ENCODE measurements at regions not wholly inside any gene's neighbourhood (a gene's known extent, or its start where the extent isn't known, plus 50 kb on each side); places are given as distances from the start of the nearest gene placed in this dataset.

DNA sequence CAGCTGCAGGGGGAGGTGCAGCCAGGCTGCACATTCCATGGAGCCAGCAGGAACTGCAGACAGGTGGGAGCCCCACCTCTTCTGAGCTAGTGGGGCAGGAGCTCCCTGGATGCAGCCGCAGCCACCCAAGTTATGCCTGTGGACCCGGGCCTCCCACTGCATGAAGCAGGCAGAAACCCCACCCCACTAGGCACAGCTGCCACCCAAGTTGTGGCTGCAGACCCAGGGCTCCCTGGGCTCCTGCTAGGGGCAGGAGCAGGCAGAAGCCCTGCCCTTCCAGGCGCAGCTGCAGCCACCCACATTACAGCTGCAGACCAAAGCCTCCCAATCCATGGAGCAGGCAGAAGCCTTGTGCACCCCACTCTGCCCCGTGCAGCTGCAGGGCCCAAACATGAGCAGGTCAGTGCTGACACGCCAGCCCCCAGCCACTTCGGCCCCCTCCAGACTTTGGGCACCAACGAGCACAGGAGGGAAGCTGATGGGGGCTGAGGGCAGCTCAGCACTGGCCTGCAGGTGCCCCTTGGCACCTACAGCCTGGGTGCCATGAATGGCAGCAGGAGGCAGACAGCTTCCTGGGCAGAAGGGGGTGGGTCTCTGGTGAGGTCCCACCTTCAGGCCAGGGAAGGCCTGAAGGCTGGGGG, 106.9 kb downstream of the C9orf50 start:
- Histone ChIP-seq H2AFZ (replicated peaks; ENCODE audit: low read length, poor library complexity) (no peak overlapping the region), H2BK20ac (ENCODE audit: low read depth, low read length) (no peak overlapping the region), H3K18ac (ENCODE audit: low read depth, low read length) (no peak overlapping the region), H3K4ac (ENCODE audit: low read depth, low read length) (no peak overlapping the region), H3K4me1 (ENCODE audit: control insufficient read depth, insufficient read depth, low read length) (peaks cover 3% of the 10 kb centered on the region), H3K27ac (ENCODE audit: insufficient read depth, low read length) (no peak overlapping the region), H4K20me1 (ENCODE audit: insufficient read depth, low read length) (no peaks in the 10 kb centered on the region), H2AK5ac (ENCODE audit: low read depth, low read length) (no peak overlapping the region), H3K27me3 (ENCODE audit: control insufficient read depth, insufficient read depth, low read length) (no peaks in the 10 kb centered on the region), H2AK9ac (replicated peaks; ENCODE audit: low read depth, low read length, poor library complexity) (no peak overlapping the region), H3K4me3 (ENCODE audit: insufficient read depth, low read depth, low read length) (no peak overlapping the region), H2BK120ac (ENCODE audit: low read depth, low read length) (no peak overlapping the region), H3K79me1 (ENCODE audit: low read depth in 1 of 2, low read length in 2 of 2) (no peaks in the 10 kb centered on the region), H3K36me3 (ENCODE audit: control insufficient read depth, insufficient read depth, low read length) (no peaks in the 10 kb centered on the region), H3K14ac (replicated peaks; ENCODE audit: low read depth, low read length) (no peak overlapping the region), H4K5ac (ENCODE audit: low read depth, low read length) (no peak overlapping the region), H3K9ac (ENCODE audit: low read depth, low read length) (no peak overlapping the region), H3K4me2 (ENCODE audit: low read depth, low read length) (no peak overlapping the region), H3K9me1 (ENCODE audit: insufficient read depth, low read length) (peaks cover 3% of the 10 kb centered on the region; the same call in 1 of the 2 replicates), H4K8ac (ENCODE audit: low read depth in 2 of 2, low read length in 2 of 2) (no peak overlapping the region), H4K91ac (ENCODE audit: insufficient read depth, low read depth, low read length) (no peak overlapping the region), H3K23ac (ENCODE audit: low read depth, low read length) (no peak overlapping the region), H2BK5ac (ENCODE audit: low read depth, low read length, poor library complexity, severe bottlenecking) (no peak overlapping the region), H2BK15ac (ENCODE audit: low read depth, low read length) (no peak overlapping the region), H3K9me3 (ENCODE audit: control insufficient read depth, insufficient read depth, low read length) (peaks cover 57% of the 10 kb centered on the region), H3K56ac (ENCODE audit: extremely low read depth, insufficient read depth, low read length) (no peak overlapping the region)
- ATAC-seq (ENCODE audit: low read depth) (no peak), DNase-seq (no peak)
- 81% methylated on average over 4 of the region's 7 CpGs; no CpG with 5 or more reads in 1 of the 2 experiments for whole genome bisulfite sequencing, 2 experiments (ENCODE audit: extremely low coverage in 2 of 2, insufficient read length in 1 of 2)
- no TSS peak for BruUV-seq (replicated peaks)
- dilution Hi-C loops (cut with HindIII; ENCODE audit: low sequenced_read_pairs, unreplicated experiment) (no loop called here), intact Hi-C loops (cut with micrococcal nuclease) (no loop called here), in situ Hi-C loops (cut with MboI; ENCODE audit: low sequenced_read_pairs) (no loop called here)
- CTCF ChIA-PET = no interaction called here
- POLR2A ChIA-PET (ENCODE audit: unreplicated experiment) = no interaction called here
- no peak for TF ChIP-seq MAZ (IDR thresholded peaks at IDR 0.05; ENCODE audit: borderline replicate concordance, low read depth, low read length)
- no peak for TF ChIP-seq CHD1 (IDR thresholded peaks at IDR 0.05; ENCODE audit: low read depth, low read length)
- no peak for TF ChIP-seq SMC3 (IDR thresholded peaks at IDR 0.05; ENCODE audit: low read depth, low read length)
- TF ChIP-seq, protein P1, sequence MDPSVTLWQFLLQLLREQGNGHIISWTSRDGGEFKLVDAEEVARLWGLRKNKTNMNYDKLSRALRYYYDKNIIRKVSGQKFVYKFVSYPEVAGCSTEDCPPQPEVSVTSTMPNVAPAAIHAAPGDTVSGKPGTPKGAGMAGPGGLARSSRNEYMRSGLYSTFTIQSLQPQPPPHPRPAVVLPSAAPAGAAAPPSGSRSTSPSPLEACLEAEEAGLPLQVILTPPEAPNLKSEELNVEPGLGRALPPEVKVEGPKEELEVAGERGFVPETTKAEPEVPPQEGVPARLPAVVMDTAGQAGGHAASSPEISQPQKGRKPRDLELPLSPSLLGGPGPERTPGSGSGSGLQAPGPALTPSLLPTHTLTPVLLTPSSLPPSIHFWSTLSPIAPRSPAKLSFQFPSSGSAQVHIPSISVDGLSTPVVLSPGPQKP (IDR thresholded peaks at IDR 0.05; ENCODE audit: borderline replicate concordance, low read depth, low read length) = no peak
- no peak for TF ChIP-seq MXI1 (IDR thresholded peaks at IDR 0.05; ENCODE audit: borderline replicate concordance, low read depth, low read length)
- TF ChIP-seq, protein P2, sequence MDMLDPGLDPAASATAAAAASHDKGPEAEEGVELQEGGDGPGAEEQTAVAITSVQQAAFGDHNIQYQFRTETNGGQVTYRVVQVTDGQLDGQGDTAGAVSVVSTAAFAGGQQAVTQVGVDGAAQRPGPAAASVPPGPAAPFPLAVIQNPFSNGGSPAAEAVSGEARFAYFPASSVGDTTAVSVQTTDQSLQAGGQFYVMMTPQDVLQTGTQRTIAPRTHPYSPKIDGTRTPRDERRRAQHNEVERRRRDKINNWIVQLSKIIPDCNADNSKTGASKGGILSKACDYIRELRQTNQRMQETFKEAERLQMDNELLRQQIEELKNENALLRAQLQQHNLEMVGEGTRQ (IDR thresholded peaks at IDR 0.05; ENCODE audit: low read depth, low read length) = no peak
- TF ChIP-seq RFX5 (IDR thresholded peaks at IDR 0.05; ENCODE audit: low read depth, low read length) = no peak
